GM12874 (cell line): ENCODE measurements at regions not wholly inside any gene's neighbourhood (a gene's known extent, or its start where the extent isn't known, plus 50 kb on each side); places are given as distances from the start of the nearest gene placed in this dataset.

ENCODE experiments used
- TF ChIP-seq, protein P1 (sequence below): IDR thresholded peaks from 2 replicates; pipeline ENCODE4 v1.5.1; 2011; ENCODE audit warnings: low read depth, mild to moderate bottlenecking, control low read depth, low read length, moderate library complexity; ENCODE audit not compliant: insufficient read depth

GRCh38 chr5:4700871-4701270 lies 439.3 kb upstream of the ADAMTS16 start:
- TF ChIP-seq, protein P1, sequence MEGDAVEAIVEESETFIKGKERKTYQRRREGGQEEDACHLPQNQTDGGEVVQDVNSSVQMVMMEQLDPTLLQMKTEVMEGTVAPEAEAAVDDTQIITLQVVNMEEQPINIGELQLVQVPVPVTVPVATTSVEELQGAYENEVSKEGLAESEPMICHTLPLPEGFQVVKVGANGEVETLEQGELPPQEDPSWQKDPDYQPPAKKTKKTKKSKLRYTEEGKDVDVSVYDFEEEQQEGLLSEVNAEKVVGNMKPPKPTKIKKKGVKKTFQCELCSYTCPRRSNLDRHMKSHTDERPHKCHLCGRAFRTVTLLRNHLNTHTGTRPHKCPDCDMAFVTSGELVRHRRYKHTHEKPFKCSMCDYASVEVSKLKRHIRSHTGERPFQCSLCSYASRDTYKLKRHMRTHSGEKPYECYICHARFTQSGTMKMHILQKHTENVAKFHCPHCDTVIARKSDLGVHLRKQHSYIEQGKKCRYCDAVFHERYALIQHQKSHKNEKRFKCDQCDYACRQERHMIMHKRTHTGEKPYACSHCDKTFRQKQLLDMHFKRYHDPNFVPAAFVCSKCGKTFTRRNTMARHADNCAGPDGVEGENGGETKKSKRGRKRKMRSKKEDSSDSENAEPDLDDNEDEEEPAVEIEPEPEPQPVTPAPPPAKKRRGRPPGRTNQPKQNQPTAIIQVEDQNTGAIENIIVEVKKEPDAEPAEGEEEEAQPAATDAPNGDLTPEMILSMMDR: no peak

DNA sequence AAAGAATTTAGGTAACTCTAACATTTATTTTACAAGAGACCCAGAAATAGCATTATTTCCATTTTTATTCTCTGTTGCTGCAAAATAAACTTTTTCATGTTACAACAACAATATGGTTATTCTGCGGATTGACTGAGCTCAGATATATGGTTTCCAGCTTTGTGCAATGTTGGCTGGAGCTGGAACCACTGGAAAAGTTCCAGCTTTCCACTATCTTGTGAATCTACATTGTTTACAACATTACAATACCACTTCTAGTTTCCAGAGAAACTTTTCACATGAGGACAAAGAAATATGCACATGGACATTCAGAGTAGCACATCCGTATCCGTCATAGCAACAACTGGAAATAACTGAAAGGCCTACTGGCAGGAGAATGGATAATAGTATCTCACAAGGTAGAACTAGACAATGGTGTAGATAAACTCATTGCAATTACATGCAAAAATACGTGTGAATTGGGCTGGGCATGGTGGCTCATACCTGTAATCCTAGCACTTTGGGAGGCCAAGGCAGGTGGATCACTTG lies 436.1 kb upstream of the ADAMTS16 start:
- TF ChIP-seq, protein P1: no peak

GRCh38 chr5:4704951-4705350 lies 435.2 kb upstream of the ADAMTS16 start:
- TF ChIP-seq, protein P1: no peak

DNA sequence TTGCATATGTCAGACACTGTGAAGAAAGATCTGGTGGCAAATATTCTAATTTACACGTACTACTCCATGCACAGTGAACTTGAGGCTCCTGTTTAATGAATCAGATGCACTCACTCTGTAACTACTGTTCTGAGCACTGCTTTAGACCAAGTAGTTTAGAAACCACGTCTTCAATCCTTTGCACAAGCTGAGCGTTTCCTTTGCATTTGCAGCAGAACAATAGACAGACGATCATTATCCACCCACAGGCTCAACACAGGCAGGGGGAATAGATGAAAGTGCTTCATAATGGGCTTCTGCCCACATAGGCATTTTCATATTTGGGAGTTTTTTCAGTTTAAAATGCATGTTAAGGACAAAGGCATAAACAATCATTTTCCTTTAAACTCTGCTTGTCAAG lies 423.3 kb upstream of the ADAMTS16 start:
- TF ChIP-seq, protein P1: no peak

GRCh38 chr5:4717446-4717845 lies 422.7 kb upstream of the ADAMTS16 start:
- TF ChIP-seq, protein P1: no peak

GRCh38 chr5:4720831-4721230 lies 419.3 kb upstream of the ADAMTS16 start:
- TF ChIP-seq, protein P1: no peak

DNA sequence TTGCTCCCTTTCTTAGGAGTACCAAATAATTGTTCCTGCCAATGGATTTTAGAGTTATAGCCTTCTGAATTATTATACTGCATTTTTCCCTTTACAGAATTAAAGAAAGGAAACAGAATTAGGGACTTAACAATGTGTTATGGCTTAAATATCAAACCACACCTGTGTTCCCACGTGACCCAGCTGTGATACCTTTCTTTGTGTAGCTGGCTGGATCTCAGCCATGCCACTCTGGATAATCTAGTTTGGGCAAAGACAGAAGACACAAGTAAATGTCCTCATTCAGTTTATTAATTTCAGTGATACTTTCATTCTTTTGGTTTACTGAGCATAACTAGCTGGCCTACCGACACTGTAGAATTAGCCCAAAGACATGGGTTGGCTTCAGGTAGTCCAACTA lies 417.2 kb upstream of the ADAMTS16 start:
- TF ChIP-seq, protein P1: no peak

- TF ChIP-seq, protein P1: no peak
Measured at GRCh38 chr5:4725594-4725993, 414.5 kb upstream of the ADAMTS16 start.
